Spleen (tissue), 7 donors: ENCODE measurements at regions not wholly inside any gene's neighbourhood (a gene's known extent, or its start where the extent isn't known, plus 50 kb on each side); places are given as distances from the start of the nearest gene placed in this dataset.

ENCODE experiments used
- POLR2AphosphoS5 ChIP-seq, 3 donors: sonication (generic); formaldehyde crosslinking; IDR thresholded peaks; one replicate each; pipeline ENCODE4 v1.5.1; 2017; ENCODE audit warnings: antibody characterized with exemption in 3 of 3
- TF ChIP-seq, protein P1 (sequence below), 11 experiments: fragments of 200-600 bp in 7 of 11; fragments of 450-650 bp in 4 of 11; sonication (generic) in 4 of 11; IDR thresholded peaks in 8 of 11; conservative IDR thresholded peaks in 3 of 11; 1 replicate in 7 of 11; 2 replicates in 4 of 11; pipeline versions ENCODE4 v1.4.0 to v1.8.0; 2016 to 2021; ENCODE audit warnings: antibody characterized with exemption in 11 of 11, inconsistent platforms in 4 of 11, mild to moderate bottlenecking in 1 of 11
- donor health status: DM: no; HTN: no; CAD: no; lungs with moderate emphysema.
- donor health status: DM: no; HTN: no; CAD: no.
- donor health status: DM: no; HTN: no; CAD: no.

GRCh38 chr5:106766916-106767315 lies 903.8 kb downstream of the EFNA5 start:
- TF ChIP-seq, protein P1, sequence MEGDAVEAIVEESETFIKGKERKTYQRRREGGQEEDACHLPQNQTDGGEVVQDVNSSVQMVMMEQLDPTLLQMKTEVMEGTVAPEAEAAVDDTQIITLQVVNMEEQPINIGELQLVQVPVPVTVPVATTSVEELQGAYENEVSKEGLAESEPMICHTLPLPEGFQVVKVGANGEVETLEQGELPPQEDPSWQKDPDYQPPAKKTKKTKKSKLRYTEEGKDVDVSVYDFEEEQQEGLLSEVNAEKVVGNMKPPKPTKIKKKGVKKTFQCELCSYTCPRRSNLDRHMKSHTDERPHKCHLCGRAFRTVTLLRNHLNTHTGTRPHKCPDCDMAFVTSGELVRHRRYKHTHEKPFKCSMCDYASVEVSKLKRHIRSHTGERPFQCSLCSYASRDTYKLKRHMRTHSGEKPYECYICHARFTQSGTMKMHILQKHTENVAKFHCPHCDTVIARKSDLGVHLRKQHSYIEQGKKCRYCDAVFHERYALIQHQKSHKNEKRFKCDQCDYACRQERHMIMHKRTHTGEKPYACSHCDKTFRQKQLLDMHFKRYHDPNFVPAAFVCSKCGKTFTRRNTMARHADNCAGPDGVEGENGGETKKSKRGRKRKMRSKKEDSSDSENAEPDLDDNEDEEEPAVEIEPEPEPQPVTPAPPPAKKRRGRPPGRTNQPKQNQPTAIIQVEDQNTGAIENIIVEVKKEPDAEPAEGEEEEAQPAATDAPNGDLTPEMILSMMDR (IDR thresholded peaks at IDR 0.05 in 8 of 11, conservative IDR thresholded peaks at IDR 0.05 in 3 of 11) = no peak
- no peak for TF ChIP-seq POLR2AphosphoS5 (IDR thresholded peaks at IDR 0.05)
